H9 (cell line): ENCODE measurements at regions not wholly inside any gene's neighbourhood (a gene's known extent, or its start where the extent isn't known, plus 50 kb on each side); places are given as distances from the start of the nearest gene placed in this dataset.

Experiments
- DNase-seq: peaks from one replicate; pipeline ENCODE4 v3.0.0-alpha.2; 2017
- H2AFZ ChIP-seq: one replicate; pipeline ENCODE4 v1.6.1; 2013; ENCODE audit warnings: mild to moderate bottlenecking, low read length, control low read depth, moderate library complexity
- H2AK5ac ChIP-seq: 2 replicates; pipeline ENCODE4 v1.6.1; 2013; ENCODE audit warnings: low read length, control low read depth, mixed read lengths; ENCODE audit not compliant: insufficient read length
- H2BK120ac ChIP-seq: one replicate; pipeline ENCODE4 v1.6.1; 2013; ENCODE audit warnings: low read depth, mild to moderate bottlenecking, low read length, control low read depth, inconsistent platforms; ENCODE audit not compliant: poor library complexity, severe bottlenecking
- H2BK12ac ChIP-seq: 2 replicates; pipeline ENCODE4 v1.6.1; 2013; ENCODE audit warnings: low read length, control low read depth, mixed read lengths, low read depth; ENCODE audit not compliant: insufficient read length
- H2BK15ac ChIP-seq: 2 replicates; pipeline ENCODE4 v1.6.1; 2013; ENCODE audit warnings: low read depth, low read length, control low read depth
- H2BK20ac ChIP-seq: one replicate; pipeline ENCODE4 v1.6.1; 2013; ENCODE audit warnings: low read depth, mild to moderate bottlenecking, low read length, control low read depth, inconsistent platforms; ENCODE audit not compliant: poor library complexity, severe bottlenecking
- H2BK5ac ChIP-seq: 2 replicates; pipeline ENCODE4 v1.6.1; 2013; ENCODE audit warnings: low read length, control low read depth, mixed read lengths; ENCODE audit not compliant: insufficient read length
- H3K14ac ChIP-seq: 2 replicates; pipeline ENCODE4 v1.6.1; 2013; ENCODE audit warnings: low read length, control low read depth; ENCODE audit not compliant: insufficient read depth
- H3K18ac ChIP-seq: 2 replicates; pipeline ENCODE4 v1.6.1; 2013; ENCODE audit warnings: low read depth, mild to moderate bottlenecking, mixed read lengths, low read length, control low read depth; ENCODE audit not compliant: insufficient read length
- H3K23ac ChIP-seq: 2 replicates; pipeline ENCODE4 v1.6.1; 2013; ENCODE audit warnings: low read length, control low read depth, mixed read lengths, low read depth; ENCODE audit not compliant: insufficient read length
- H3K23me2 ChIP-seq: 2 replicates; pipeline ENCODE4 v1.6.1; 2013; ENCODE audit warnings: low read depth, mild to moderate bottlenecking, mixed read lengths, low read length, control low read depth; ENCODE audit not compliant: insufficient read length, poor library complexity, severe bottlenecking
- H3K27ac ChIP-seq: 2 replicates; pipeline ENCODE4 v1.5.1; 2013; ENCODE audit warnings: low read length, control low read depth, mixed read lengths, low read depth; ENCODE audit not compliant: insufficient read length
- H3K27me3 ChIP-seq: 2 replicates; pipeline ENCODE4 v1.6.1; 2013; ENCODE audit warnings: low read length, control low read depth, inconsistent platforms; ENCODE audit not compliant: insufficient read depth
- H3K4ac ChIP-seq: 2 replicates; pipeline ENCODE4 v1.6.1; 2013; ENCODE audit warnings: low read depth, mild to moderate bottlenecking, control low read depth, inconsistent platforms, low read length, moderate library complexity
- H3K4me1 ChIP-seq: 2 replicates; pipeline ENCODE4 v1.6.1; 2013; ENCODE audit warnings: low read length, control low read depth, inconsistent platforms; ENCODE audit not compliant: insufficient read depth
- H3K4me2 ChIP-seq: 2 replicates; pipeline ENCODE4 v1.6.1; 2013; ENCODE audit warnings: low read length, control low read depth, mixed read lengths; ENCODE audit not compliant: insufficient read length, insufficient read depth
- H3K56ac ChIP-seq: 2 replicates; pipeline ENCODE4 v1.6.1; 2013; ENCODE audit warnings: low read depth, mild to moderate bottlenecking, mixed read lengths, low read length, control low read depth; ENCODE audit not compliant: insufficient read length
- H3K79me1 ChIP-seq: 2 replicates; pipeline ENCODE4 v1.6.1; 2013; ENCODE audit warnings: low read depth, mild to moderate bottlenecking, moderate library complexity, low read length, control low read depth, inconsistent platforms; ENCODE audit not compliant: insufficient read depth, poor library complexity, severe bottlenecking
- H3K79me2 ChIP-seq: 2 replicates; pipeline ENCODE4 v1.6.1; 2013; ENCODE audit warnings: low read length, control low read depth, inconsistent platforms; ENCODE audit not compliant: insufficient read depth
- H3K9ac ChIP-seq: 2 replicates; pipeline ENCODE4 v1.6.1; 2013; ENCODE audit warnings: low read length, control low read depth, mixed read lengths; ENCODE audit not compliant: insufficient read length; ENCODE audit errors: extremely low read depth
- H3K9me3 ChIP-seq: one replicate; pipeline ENCODE4 v1.6.1; 2013; ENCODE audit warnings: low read depth, low read length, inconsistent platforms; ENCODE audit not compliant: control insufficient read depth
- H3T11ph ChIP-seq: one replicate; pipeline ENCODE4 v1.6.1; 2013; ENCODE audit warnings: mild to moderate bottlenecking, low read length, control low read depth, inconsistent platforms
- H4K20me1 ChIP-seq: one replicate; pipeline ENCODE4 v1.6.1; 2013; ENCODE audit not compliant: control insufficient read depth, insufficient read length, insufficient read depth
- H4K5ac ChIP-seq: 2 replicates; pipeline ENCODE4 v1.6.1; 2013; ENCODE audit warnings: low read depth, mild to moderate bottlenecking, mixed read lengths, low read length, control low read depth; ENCODE audit not compliant: insufficient read length
- H4K8ac ChIP-seq: replicated peaks from 2 replicates; pipeline ENCODE4 v1.6.1; 2013; ENCODE audit warnings: low read length, control low read depth, mixed read lengths, low read depth; ENCODE audit not compliant: insufficient read length
- H4K91ac ChIP-seq: 2 replicates; pipeline ENCODE4 v1.6.1; 2013; ENCODE audit warnings: low read depth, mild to moderate bottlenecking, moderate library complexity, mixed read lengths, low read length, control low read depth; ENCODE audit not compliant: insufficient read length
- H3K27ac Mint-ChIP-seq, 3 experiments: 2 replicates in 2 of 3; 3 replicates in 1 of 3; pipeline ENCODE4 v1.8.0; 2020 to 2021; ENCODE audit warnings: mixed read lengths in 3 of 3, mild to moderate bottlenecking in 1 of 3, moderate library complexity in 1 of 3
- H3K27me3 Mint-ChIP-seq: 2 replicates; pipeline ENCODE4 v1.8.0; 2021; ENCODE audit warnings: low read depth, mild to moderate bottlenecking, moderate library complexity, mixed read lengths
- H3K36me3 Mint-ChIP-seq, 3 experiments: 2 replicates in 2 of 3; 3 replicates in 1 of 3; pipeline ENCODE4 v1.8.0; 2020 to 2021; ENCODE audit warnings: low read depth in 3 of 3, mixed read lengths in 3 of 3; ENCODE audit not compliant: insufficient read depth in 1 of 3
- H3K4me1 Mint-ChIP-seq, 2 experiments: 2 replicates each; pipeline ENCODE4 v1.8.0; 2020; ENCODE audit warnings: mixed read lengths in 2 of 2
- H3K4me3 Mint-ChIP-seq, 2 experiments: 2 replicates in 1 of 2; 3 replicates in 1 of 2; pipeline ENCODE4 v1.8.0; 2020 to 2021; ENCODE audit warnings: mild to moderate bottlenecking in 2 of 2, mixed read lengths in 2 of 2, moderate library complexity in 1 of 2
- H3K9me3 Mint-ChIP-seq, 2 experiments: 2 replicates in 1 of 2; 3 replicates in 1 of 2; pipeline ENCODE4 v1.8.0; 2020; ENCODE audit warnings: mild to moderate bottlenecking in 2 of 2, mixed read lengths in 2 of 2, moderate library complexity in 1 of 2
- CTCF ChIP-seq: fragments of 200-600 bp; sonication (generic); conservative IDR thresholded peaks from 3 replicates; pipeline ENCODE4 v1.8.0; 2021; ENCODE audit warnings: antibody characterized with exemption, mild to moderate bottlenecking
- whole genome bisulfite sequencing: extraction: QIAGEN DNeasy Blood & Tissue Kit; methylation state at CpG from one replicate; pipeline ENCODE4 v1.1.7; 2013; ENCODE audit warnings: missing lambda C conversion rate, low lambda C conversion rate, mixed read lengths; ENCODE audit not compliant: insufficient read length; ENCODE audit errors: extremely low coverage; 5-methylcytosine and 5-hydroxymethylcytosine counted together

- H2BK120ac ChIP-seq: no peak overlapping the region
- Mint-ChIP-seq H3K27ac (no peak overlapping the region), H3K4me3 (no peak overlapping the region), H3K36me3 (no peaks in the 10 kb centered on the region), H3K9me3 (no peaks in the 10 kb centered on the region), H3K4me1 (peaks cover 7 to 9% of the 10 kb centered on the region in 2 experiments), H3K27me3 (no peaks in the 10 kb centered on the region)
- no peaks in the 10 kb centered on the region for H4K20me1 ChIP-seq
- H3K14ac ChIP-seq: no peak overlapping the region
- no peaks in the 10 kb centered on the region for H3K79me1 ChIP-seq
- no peaks in the 10 kb centered on the region for H3K23me2 ChIP-seq
- H2BK5ac ChIP-seq: no peak overlapping the region
- H3K18ac ChIP-seq: no peak overlapping the region
- no peak for TF ChIP-seq CTCF
- H2AFZ ChIP-seq: no peak overlapping the region
- no peak overlapping the region for H4K91ac ChIP-seq
- no peak overlapping the region for H2BK20ac ChIP-seq
- no peaks in the 10 kb centered on the region for H3K79me2 ChIP-seq
- no peak overlapping the region for H3K27ac ChIP-seq
- H2BK15ac ChIP-seq: no peak overlapping the region
- no CpG with 5 or more reads among the region's 2 CpGs for WGBS
- no peak overlapping the region for H4K8ac ChIP-seq
- H3K27me3 ChIP-seq: no peaks in the 10 kb centered on the region
- no peak overlapping the region for H3K23ac ChIP-seq
- no peak overlapping the region for H2AK5ac ChIP-seq
- H3K9me3 ChIP-seq: no peaks in the 10 kb centered on the region
- H3K4me2 ChIP-seq: no peak overlapping the region
- H3K56ac ChIP-seq: no peak overlapping the region
- H3T11ph ChIP-seq: no peak overlapping the region
- H3K9ac ChIP-seq: no peak overlapping the region
- no peak overlapping the region for H3K4ac ChIP-seq
- no peak overlapping the region for H4K5ac ChIP-seq
- no peak overlapping the region for H2BK12ac ChIP-seq
- no peak for DNase-seq
- no peaks in the 10 kb centered on the region; the same call in 1 of the 2 replicates for H3K4me1 ChIP-seq
These were observed 493.0 kb downstream of the PLCL1 start for GRCh38 chr2:198297350-198297749.
